HG03378 (cell line): ENCODE measurements at regions not wholly inside any gene's neighbourhood (a gene's known extent, or its start where the extent isn't known, plus 50 kb on each side); places are given as distances from the start of the nearest gene placed in this dataset.

Experiments used
- ATAC-seq: cut with Tn5 transposase; IDR thresholded peaks from one replicate; pipeline ENCODE4 v1.9.1; 2021; ENCODE audit warnings: mild to moderate bottlenecking, moderate library complexity; ENCODE audit not compliant: unreplicated experiment

- no peak for ATAC-seq
Observed at GRCh38 chr3:161444694-161445077, 51.9 kb upstream of the OTOL1 start.

- no peak for ATAC-seq
Observed at GRCh38 chr3:161443921-161444693, 52.5 kb upstream of the OTOL1 start.

GRCh38 chr3:161430307-161430706 is 59.0 kb upstream of the SPTSSB start:
- no peak for ATAC-seq

GRCh38 chr3:161427347-161427746 is 56.0 kb upstream of the SPTSSB start:
- no peak for ATAC-seq

- ATAC-seq = no peak
Observed at GRCh38 chr3:161426758-161427157, 55.4 kb upstream of the SPTSSB start.

GRCh38 chr3:161423911-161424522 is 52.7 kb upstream of the SPTSSB start:
- peak; percentile 65 for ATAC-seq

GRCh38 chr3:161422171-161422700 is 50.9 kb upstream of the SPTSSB start:
- no peak for ATAC-seq
